ENCODE measurements at regions not wholly inside any gene's neighbourhood (a gene's known extent, or its start where the extent isn't known, plus 50 kb on each side); places are given as distances from the start of the nearest gene placed in this dataset.

GRCh38 chr1:55582084-55582483 lies 366.9 kb upstream of the USP24 start:
- FAIRE-seq, result no peak
- POLR2A ChIA-PET, result no interaction called here

DNA sequence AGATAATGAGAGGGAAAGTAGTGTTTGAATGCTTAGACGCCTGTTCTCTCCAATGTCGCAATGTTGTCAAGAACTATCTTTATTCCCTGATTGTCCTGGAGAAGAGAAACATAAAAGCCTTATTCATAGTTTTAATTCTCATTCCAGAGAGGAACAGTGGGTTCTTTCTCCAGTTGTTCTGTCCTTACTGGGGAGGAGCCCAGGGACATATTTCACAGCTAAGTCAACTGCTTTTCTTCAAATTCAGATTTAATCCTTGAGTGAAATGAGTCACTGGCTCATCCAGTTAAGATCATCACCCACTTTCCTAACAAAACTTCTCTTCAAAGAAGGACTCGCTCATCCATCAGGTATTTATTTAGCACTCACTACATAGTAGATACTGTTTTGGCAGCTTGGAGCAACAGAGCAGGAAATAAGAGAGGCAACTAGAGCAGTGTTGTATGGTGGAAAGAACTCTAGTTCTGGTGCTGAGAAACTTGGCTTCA lies 365.7 kb upstream of the USP24 start:
- ChIA-PET POLR2A (no interaction called here), CTCF (ENCODE audit: low intra/inter-chr PET ratio, low total read pairs) (no interaction called here)
- H3K9me3 ChIP-seq (ENCODE audit: low read length), result no peaks in the 10 kb centered on the region
- no peaks in the 10 kb centered on the region for H3K79me2 ChIP-seq (ENCODE audit: insufficient read depth, low read length)
- H3K4me3 ChIP-seq (replicated peaks in 1 of 3; ENCODE audit: insufficient read depth in 1 of 3, low read depth in 2 of 3, low read length in 3 of 3), result no peak overlapping the region
- no peak for ATAC-seq
- TF ChIP-seq CEBPB (IDR thresholded peaks at IDR 0.05; ENCODE audit: borderline replicate concordance, low read depth, low read length) (0 out of 2 replicates have a peak, but pooled peaks have one; percentile 12), KAT7 (CRISPR knock-in tag; IDR thresholded peaks at IDR 0.05; ENCODE audit: borderline replicate concordance) (no peak), FOSL1 (CRISPR knock-in tag; IDR thresholded peaks at IDR 0.05; ENCODE audit: borderline replicate concordance) (no peak), ZNF12 (CRISPR knock-in tag; IDR thresholded peaks at IDR 0.05) (no peak), ZNF225 (CRISPR knock-in tag; IDR thresholded peaks at IDR 0.05) (no peak), HMG20A (CRISPR knock-in tag; IDR thresholded peaks at IDR 0.05; ENCODE audit: borderline replicate concordance) (no peak)
- TF ChIP-seq, protein P1, sequence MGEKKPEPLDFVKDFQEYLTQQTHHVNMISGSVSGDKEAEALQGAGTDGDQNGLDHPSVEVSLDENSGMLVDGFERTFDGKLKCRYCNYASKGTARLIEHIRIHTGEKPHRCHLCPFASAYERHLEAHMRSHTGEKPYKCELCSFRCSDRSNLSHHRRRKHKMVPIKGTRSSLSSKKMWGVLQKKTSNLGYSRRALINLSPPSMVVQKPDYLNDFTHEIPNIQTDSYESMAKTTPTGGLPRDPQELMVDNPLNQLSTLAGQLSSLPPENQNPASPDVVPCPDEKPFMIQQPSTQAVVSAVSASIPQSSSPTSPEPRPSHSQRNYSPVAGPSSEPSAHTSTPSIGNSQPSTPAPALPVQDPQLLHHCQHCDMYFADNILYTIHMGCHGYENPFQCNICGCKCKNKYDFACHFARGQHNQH (CRISPR knock-in tag; IDR thresholded peaks at IDR 0.05), result no peak
- DNase-seq (ENCODE audit: low spot score), result peak; percentile 25
- no peaks in the 10 kb centered on the region for H3K4me1 ChIP-seq (ENCODE audit: insufficient read depth, low read length)
- no peaks in the 10 kb centered on the region for H3K36me3 ChIP-seq (replicated peaks in 1 of 2; ENCODE audit: control insufficient read depth in 1 of 2, insufficient read depth in 2 of 2, low read length in 2 of 2)
- H3K4me2 ChIP-seq (ENCODE audit: low read depth, low read length), result no peak overlapping the region
- H2AFZ ChIP-seq (ENCODE audit: low read length), result no peak overlapping the region
- H3K9ac ChIP-seq (ENCODE audit: insufficient read depth, low read depth, low read length), result no peak overlapping the region
- 24% methylated on average over 3 of the region's 3 CpGs for WGBS (ENCODE audit: low lambda C conversion rate)
- BruUV-seq (replicated peaks), result no TSS peak
- no peaks in the 10 kb centered on the region for H4K20me1 ChIP-seq (ENCODE audit: insufficient read depth, low read length)
- intact Hi-C loops (cut with micrococcal nuclease; ENCODE audit: unreplicated experiment), result no loop called here
- FAIRE-seq, result no peak
- H3K27me3 ChIP-seq (ENCODE audit: control insufficient read depth in 1 of 2, insufficient read depth in 2 of 2, low read length in 2 of 2), result peaks cover 0 to 1% of the 10 kb centered on the region in 2 experiments; a peak in 1 of 5 replicates
- no peak overlapping the region for H3K27ac ChIP-seq (ENCODE audit: extremely low read length, insufficient read depth, low read length)
- in situ Hi-C loops (cut with HindIII; ENCODE audit: extremely low pct_ligation_motif_present, low pct_unique_long_range_greater_than_20kb), result no loop called here

More at GRCh38 chr1:55582084-55582483, 366.9 kb upstream of the USP24 start:
- H3K9me3 ChIP-seq (ENCODE audit: low read length), result no peaks in the 10 kb centered on the region
- H3K4me3 ChIP-seq (replicated peaks in 1 of 3; ENCODE audit: insufficient read depth in 1 of 3, low read depth in 2 of 3, low read length in 3 of 3), result no peak overlapping the region
- CTCF ChIA-PET (ENCODE audit: low intra/inter-chr PET ratio, low total read pairs), result no interaction called here
- WGBS (ENCODE audit: low lambda C conversion rate), result 64% methylated on average over 4 of the region's 4 CpGs
- no peak overlapping the region for H3K9ac ChIP-seq (ENCODE audit: insufficient read depth, low read depth, low read length)
- H3K27ac ChIP-seq (ENCODE audit: extremely low read length, insufficient read depth, low read length), result no peak overlapping the region
- no peak overlapping the region for H2AFZ ChIP-seq (ENCODE audit: low read length)
- in situ Hi-C loops (cut with HindIII; ENCODE audit: extremely low pct_ligation_motif_present, low pct_unique_long_range_greater_than_20kb), result no loop called here
- no peaks in the 10 kb centered on the region for H4K20me1 ChIP-seq (ENCODE audit: insufficient read depth, low read length)
- no peak for TF ChIP-seq PAX8 (CRISPR knock-in tag; IDR thresholded peaks at IDR 0.05; ENCODE audit: borderline replicate concordance)
- TF ChIP-seq ZBTB38 (CRISPR knock-in tag; IDR thresholded peaks at IDR 0.05), result no peak
- H3K4me1 ChIP-seq (ENCODE audit: insufficient read depth, low read length), result no peaks in the 10 kb centered on the region
- no peaks in the 10 kb centered on the region for H3K36me3 ChIP-seq (replicated peaks in 1 of 2; ENCODE audit: control insufficient read depth in 1 of 2, insufficient read depth in 2 of 2, low read length in 2 of 2)
- intact Hi-C loops (cut with micrococcal nuclease; ENCODE audit: unreplicated experiment), result no loop called here
- no peak overlapping the region for H3K4me2 ChIP-seq (ENCODE audit: low read depth, low read length)
- no peak for ATAC-seq
- no peak for DNase-seq (ENCODE audit: low spot score)
- H3K79me2 ChIP-seq (ENCODE audit: insufficient read depth, low read length), result no peaks in the 10 kb centered on the region
- no TSS peak for BruUV-seq (replicated peaks)
- peaks cover 0 to 1% of the 10 kb centered on the region in 2 experiments; a peak in 1 of 5 replicates for H3K27me3 ChIP-seq (ENCODE audit: control insufficient read depth in 1 of 2, insufficient read depth in 2 of 2, low read length in 2 of 2)
